Smooth muscle cell (in vitro differentiated cells): ENCODE measurements at regions not wholly inside any gene's neighbourhood (a gene's known extent, or its start where the extent isn't known, plus 50 kb on each side); places are given as distances from the start of the nearest gene placed in this dataset.

Source experiments
- DNase-seq: peaks from one replicate; lab custom pipeline; 2025; ENCODE audit not compliant: unreplicated experiment; lab: John Stamatoyannopoulos, UW
- H2AFZ ChIP-seq: fragments of 200-600 bp; sonication (generic); 2 replicates; pipeline ENCODE4 v1.6.0; 2016; ENCODE audit warnings: antibody characterized with exemption, low read depth, mild to moderate bottlenecking
- H3F3A ChIP-seq: fragments of 200-600 bp; sonication (generic); 2 replicates; pipeline ENCODE4 v1.6.0; 2017; ENCODE audit warnings: antibody characterized with exemption, low read depth
- H3K27ac ChIP-seq: fragments of 200-600 bp; sonication (generic); 2 replicates; pipeline ENCODE4 v1.5.1; 2016; ENCODE audit warnings: low read depth, mild to moderate bottlenecking
- H3K27me3 ChIP-seq: fragments of 200-600 bp; sonication (generic); 2 replicates; pipeline ENCODE4 v1.6.1; 2016; ENCODE audit warnings: low read depth, mild to moderate bottlenecking
- H3K36me3 ChIP-seq: fragments of 200-600 bp; sonication (generic); 2 replicates; pipeline ENCODE4 v1.5.1; 2016; ENCODE audit warnings: low read depth
- H3K4me1 ChIP-seq: fragments of 200-600 bp; sonication (generic); 2 replicates; pipeline ENCODE4 v1.5.1; 2016; ENCODE audit warnings: low read depth
- H3K4me2 ChIP-seq: fragments of 200-600 bp; sonication (generic); 2 replicates; pipeline ENCODE4 v1.6.0; 2016; ENCODE audit warnings: mild to moderate bottlenecking
- H3K4me3 ChIP-seq: fragments of 200-600 bp; sonication (generic); 2 replicates; pipeline ENCODE4 v1.5.1; 2016; ENCODE audit warnings: mild to moderate bottlenecking
- H3K79me2 ChIP-seq: fragments of 200-600 bp; sonication (generic); 2 replicates; pipeline ENCODE4 v1.6.0; 2016; ENCODE audit warnings: low read depth, mild to moderate bottlenecking
- H3K9ac ChIP-seq: fragments of 200-600 bp; sonication (generic); 2 replicates; pipeline ENCODE4 v1.6.0; 2016; ENCODE audit warnings: low read depth
- H3K9me3 ChIP-seq: fragments of 200-600 bp; sonication (generic); replicated peaks from 2 replicates; pipeline ENCODE4 v1.5.1; 2016; ENCODE audit warnings: low read depth
- H4K20me1 ChIP-seq: fragments of 200-600 bp; sonication (generic); 2 replicates; pipeline ENCODE4 v1.6.0; 2016; ENCODE audit warnings: low read depth
- CTCF ChIP-seq: fragments of 200-600 bp; sonication (generic); IDR thresholded peaks from 2 replicates; pipeline ENCODE4 v1.5.1; 2017; ENCODE audit warnings: borderline replicate concordance, mild to moderate bottlenecking, antibody characterized with exemption; ENCODE audit not compliant: insufficient read depth, poor library complexity, severe bottlenecking
- WGBS: methylation state at CpG from one replicate; pipeline ENCODE4 v1.1.7; 2016; ENCODE audit warnings: low lambda C conversion rate; 5-methylcytosine and 5-hydroxymethylcytosine counted together

- H2AFZ ChIP-seq: no peak overlapping the region
- no peak for TF ChIP-seq CTCF
- no peaks in the 10 kb centered on the region for H3K36me3 ChIP-seq
- no peaks in the 10 kb centered on the region for H3K27me3 ChIP-seq
- no peak for DNase-seq
- no peaks in the 10 kb centered on the region for H3K79me2 ChIP-seq
- no peak overlapping the region for H3K27ac ChIP-seq
- 3% methylated on average over 1 of the region's 1 CpG for WGBS
- H4K20me1 ChIP-seq: no peaks in the 10 kb centered on the region
- no peaks in the 10 kb centered on the region for H3F3A ChIP-seq
- H3K4me3 ChIP-seq: no peak overlapping the region
- H3K4me1 ChIP-seq: no peaks in the 10 kb centered on the region
- H3K9me3 ChIP-seq: no peaks in the 10 kb centered on the region
- no peak overlapping the region for H3K4me2 ChIP-seq
- no peak overlapping the region for H3K9ac ChIP-seq
Observed at GRCh38 chr4:10240691-10241090, 124.1 kb upstream of the WDR1 start.

- no peak overlapping the region for H3K27ac ChIP-seq
- H4K20me1 ChIP-seq: no peaks in the 10 kb centered on the region
- no peak overlapping the region for H3K4me2 ChIP-seq
- H3F3A ChIP-seq: no peaks in the 10 kb centered on the region
- no peak for TF ChIP-seq CTCF
- no peak for DNase-seq
- no peaks in the 10 kb centered on the region for H3K36me3 ChIP-seq
- no peak overlapping the region for H3K9ac ChIP-seq
- no peaks in the 10 kb centered on the region for H3K27me3 ChIP-seq
- WGBS: 80% methylated on average over 7 of the region's 7 CpGs
- H3K79me2 ChIP-seq: no peaks in the 10 kb centered on the region
- no peak overlapping the region for H3K4me3 ChIP-seq
- H3K9me3 ChIP-seq: no peaks in the 10 kb centered on the region
- no peak overlapping the region for H2AFZ ChIP-seq
- no peaks in the 10 kb centered on the region for H3K4me1 ChIP-seq
Observed at GRCh38 chr4:10239982-10240654, 123.5 kb upstream of the WDR1 start.

- Histone ChIP-seq H3F3A (no peaks in the 10 kb centered on the region), H3K36me3 (no peaks in the 10 kb centered on the region)
- 86% methylated on average over 1 of the region's 1 CpG for WGBS
Observed at GRCh38 chr4:10237131-10237530, 120.5 kb upstream of the WDR1 start.

More at GRCh38 chr4:10237131-10237530, 120.5 kb upstream of the WDR1 start:
- no peaks in the 10 kb centered on the region for H3K4me1 ChIP-seq
- no peaks in the 10 kb centered on the region for H3K9me3 ChIP-seq
- no peak for DNase-seq
- H3K27ac ChIP-seq: no peak overlapping the region
- H3K79me2 ChIP-seq: no peaks in the 10 kb centered on the region
- H4K20me1 ChIP-seq: no peaks in the 10 kb centered on the region
- TF ChIP-seq CTCF: no peak
- no peak overlapping the region for H3K4me3 ChIP-seq
- H3K9ac ChIP-seq: no peak overlapping the region
- no peak overlapping the region for H3K4me2 ChIP-seq
- H3K27me3 ChIP-seq: no peaks in the 10 kb centered on the region
- no peak overlapping the region for H2AFZ ChIP-seq
